ENCODE measurements at regions not wholly inside any gene's neighbourhood (a gene's known extent, or its start where the extent isn't known, plus 50 kb on each side); places are given as distances from the start of the nearest gene placed in this dataset.

GRCh38 chr14:106528717-106529116 lies 1002.3 kb downstream of the TMEM121 start:
- TF ChIP-seq CTCF (IDR thresholded peaks at IDR 0.05; ENCODE audit: low read depth, low read length, poor library complexity, severe bottlenecking) (no peak), EZH2phosphoT487 (IDR thresholded peaks at IDR 0.05; ENCODE audit: borderline replicate concordance, low read length) (no peak)

Data from DOHH2 (cell line).